H1 (cell line): ENCODE measurements at regions not wholly inside any gene's neighbourhood (a gene's known extent, or its start where the extent isn't known, plus 50 kb on each side); places are given as distances from the start of the nearest gene placed in this dataset.
"Not testable (repeated sequence)": the region's sequence is repeated elsewhere in the genome, so short reads cannot be mapped to it uniquely, and the experiment has no call there.

Experiments
- CTCF ChIA-PET: fragments of 300-600 bp; sonication (Branson Sonifier 250); formaldehyde crosslinking; loops from one replicate; lab custom pipeline; 2021; ENCODE audit not compliant: partially characterized antibody; lab: Charles Lee
- POLR2A ChIA-PET: fragments of 300-600 bp; sonication (Branson Sonifier 250); formaldehyde crosslinking; loops from one replicate; lab custom pipeline; 2021; ENCODE audit warnings: inconsistent platforms; ENCODE audit not compliant: partially characterized antibody; lab: Charles Lee
- DNase-seq, 2 experiments: peaks; one replicate each; pipeline versions ENCODE4 v3.0.0 to v3.0.0-alpha.2; 2010 to 2022; ENCODE audit warnings: low spot score in 2 of 2, low read depth in 1 of 2, mixed read lengths in 1 of 2
- FAIRE-seq: peaks from 2 replicates; lab custom pipeline; 2011; peaks lifted over from hg19 to GRCh38; lab: Jason Lieb, UNC
- H2AFZ ChIP-seq: 2 replicates; pipeline ENCODE4 v1.8.1; 2012; ENCODE audit warnings: low read length, inconsistent platforms
- H2AK5ac ChIP-seq: 2 replicates; pipeline ENCODE4 v1.6.1; 2013; ENCODE audit warnings: low read depth, low read length
- H2BK120ac ChIP-seq: replicated peaks from 2 replicates; pipeline ENCODE3; 2013; ENCODE audit warnings: low read depth, low read length, inconsistent platforms
- H2BK12ac ChIP-seq: 2 replicates; pipeline ENCODE4 v1.6.1; 2013; ENCODE audit warnings: low read depth, low read length
- H2BK15ac ChIP-seq: 2 replicates; pipeline ENCODE4 v1.6.1; 2013; ENCODE audit warnings: low read length
- H2BK20ac ChIP-seq: 2 replicates; pipeline ENCODE4 v1.6.1; 2013; ENCODE audit warnings: low read length
- H2BK5ac ChIP-seq: 2 replicates; pipeline ENCODE4 v1.6.1; 2013; ENCODE audit warnings: low read depth, low read length
- H3K14ac ChIP-seq: 2 replicates; pipeline ENCODE4 v1.6.1; 2013; ENCODE audit warnings: inconsistent platforms; ENCODE audit not compliant: insufficient read length
- H3K18ac ChIP-seq: 2 replicates; pipeline ENCODE4 v1.6.1; 2013; ENCODE audit warnings: low read length; ENCODE audit errors: extremely low read depth
- H3K23ac ChIP-seq: 2 replicates; pipeline ENCODE4 v1.6.1; 2013; ENCODE audit warnings: inconsistent platforms; ENCODE audit not compliant: insufficient read length
- H3K23me2 ChIP-seq: 2 replicates; pipeline ENCODE4 v1.6.1; 2013; ENCODE audit warnings: low read depth, low read length
- H3K27ac ChIP-seq: 2 replicates; pipeline ENCODE4 v1.6.1; 2011; ENCODE audit warnings: low read depth, low read length, inconsistent platforms
- H3K27me3 ChIP-seq, 4 experiments: replicated peaks in 1 of 4; 1 replicate in 1 of 4; 2 replicates in 3 of 4; pipeline versions ENCODE4 v1.6.1 to v1.8.1; 2011 to 2013; ENCODE audit warnings: low read length in 3 of 4, mild to moderate bottlenecking in 3 of 4, inconsistent platforms in 2 of 4, mixed read lengths in 2 of 4, moderate library complexity in 1 of 4; ENCODE audit not compliant: control insufficient read depth in 3 of 4, insufficient read depth in 3 of 4; ENCODE audit errors: extremely low read depth in 1 of 4
- H3K36me3 ChIP-seq, 4 experiments: 2 replicates each; pipeline versions ENCODE4 v1.6.1 to v1.8.1; 2011 to 2013; ENCODE audit warnings: mild to moderate bottlenecking in 4 of 4, low read length in 3 of 4, moderate library complexity in 2 of 4, control low read depth in 1 of 4, inconsistent platforms in 1 of 4; ENCODE audit not compliant: insufficient read depth in 4 of 4, control insufficient read depth in 2 of 4
- H3K4ac ChIP-seq: replicated peaks from 2 replicates; pipeline ENCODE3; 2013; ENCODE audit warnings: low read length, low read depth, mixed read lengths, inconsistent platforms; ENCODE audit not compliant: insufficient read length
- H3K4me1 ChIP-seq, 4 experiments: replicated peaks in 1 of 4; 1 replicate in 1 of 4; 2 replicates in 3 of 4; pipeline versions ENCODE4 v1.6.1 to v1.8.1; 2011 to 2013; ENCODE audit warnings: low read length in 3 of 4, inconsistent platforms in 2 of 4, mixed read lengths in 1 of 4; ENCODE audit not compliant: insufficient read depth in 4 of 4, control insufficient read depth in 3 of 4
- H3K4me2 ChIP-seq, 2 experiments: 2 replicates each; pipeline versions ENCODE4 v1.6.1 to v1.8.1; 2011 to 2013; ENCODE audit warnings: low read depth in 2 of 2, low read length in 2 of 2, control low read depth in 1 of 2, inconsistent platforms in 1 of 2, mild to moderate bottlenecking in 1 of 2; ENCODE audit not compliant: insufficient read depth in 1 of 2
- H3K4me3 ChIP-seq, 4 experiments: fragments of 200-600, 300-600 bp in 1 of 4; sonication (generic), shearing (Covaris generic), sonication (Bioruptor Twin) in 1 of 4; 2 replicates each; pipeline versions ENCODE4 v1.5.1 to v1.8.1; 2011 to 2016; ENCODE audit warnings: low read length in 4 of 4, low read depth in 3 of 4, control low read depth in 2 of 4, inconsistent platforms in 2 of 4, mild to moderate bottlenecking in 2 of 4, mixed read lengths in 1 of 4, moderate library complexity in 1 of 4; ENCODE audit not compliant: insufficient read depth in 2 of 4; ENCODE audit errors: extremely low read depth in 1 of 4
- H3K56ac ChIP-seq: replicated peaks from 2 replicates; pipeline ENCODE3; 2013; ENCODE audit warnings: low read depth, mild to moderate bottlenecking, mixed read lengths, low read length, inconsistent platforms; ENCODE audit not compliant: insufficient read length
- H3K79me1 ChIP-seq: 2 replicates; pipeline ENCODE4 v1.6.1; 2013; ENCODE audit warnings: low read depth, low read length, control low read depth
- H3K79me2 ChIP-seq, 2 experiments: 2 replicates each; pipeline versions ENCODE4 v1.6.1 to v1.8.1; 2012 to 2013; ENCODE audit warnings: low read length in 2 of 2, mild to moderate bottlenecking in 2 of 2, inconsistent platforms in 1 of 2; ENCODE audit not compliant: insufficient read depth in 2 of 2, control insufficient read depth in 1 of 2
- H3K9ac ChIP-seq, 4 experiments: replicated peaks in 1 of 4; 1 replicate in 1 of 4; 2 replicates in 3 of 4; pipeline versions ENCODE4 v1.6.1 to v1.8.1; 2011 to 2013; ENCODE audit warnings: low read depth in 3 of 4, low read length in 3 of 4, control low read depth in 2 of 4, mild to moderate bottlenecking in 2 of 4, moderate library complexity in 2 of 4, inconsistent platforms in 1 of 4; ENCODE audit errors: extremely low read depth in 1 of 4
- H3K9me3 ChIP-seq, 2 experiments: 2 replicates each; pipeline versions ENCODE4 v1.6.1 to v1.8.1; 2012 to 2013; ENCODE audit warnings: mild to moderate bottlenecking in 2 of 2, moderate library complexity in 2 of 2, control low read depth in 1 of 2, inconsistent platforms in 1 of 2, low read depth in 1 of 2, low read length in 1 of 2, mixed read lengths in 1 of 2; ENCODE audit not compliant: insufficient read depth in 2 of 2
- H4K20me1 ChIP-seq, 2 experiments: replicated peaks in 1 of 2; 2 replicates each; pipeline versions ENCODE3 to v1.8.1; 2011 to 2013; ENCODE audit warnings: inconsistent platforms in 2 of 2, low read length in 2 of 2, mild to moderate bottlenecking in 1 of 2; ENCODE audit not compliant: insufficient read depth in 2 of 2, control insufficient read depth in 1 of 2
- H4K5ac ChIP-seq: 2 replicates; pipeline ENCODE4 v1.6.1; 2013; ENCODE audit warnings: low read length, low read depth, mixed read lengths, inconsistent platforms; ENCODE audit not compliant: insufficient read length
- H4K8ac ChIP-seq: 2 replicates; pipeline ENCODE4 v1.8.0; 2013; ENCODE audit warnings: mild to moderate bottlenecking, moderate library complexity, low read length, inconsistent platforms; ENCODE audit not compliant: insufficient read depth; ENCODE audit errors: extremely low read depth
- H4K91ac ChIP-seq: replicated peaks from 2 replicates; pipeline ENCODE3; 2013; ENCODE audit warnings: low read length, mixed read lengths, inconsistent platforms; ENCODE audit not compliant: insufficient read length
- EP300 ChIP-seq, 2 experiments: IDR thresholded peaks; 1 replicate in 1 of 2; 2 replicates in 1 of 2; pipeline ENCODE4 v1.6.1; 2011 to 2012; ENCODE audit warnings: low read depth in 2 of 2, low read length in 2 of 2, mild to moderate bottlenecking in 2 of 2, borderline replicate concordance in 1 of 2, inconsistent platforms in 1 of 2, moderate library complexity in 1 of 2
- WGBS, 2 experiments: shearing (Covaris generic) in 1 of 2; methylation state at CpG; one replicate each; pipeline versions ENCODE4 v1.1.6 to v1.1.7; 2013 to 2015; ENCODE audit warnings: low lambda C conversion rate in 2 of 2, mixed read lengths in 2 of 2, inconsistent platforms in 1 of 2, low coverage in 1 of 2, missing lambda C conversion rate in 1 of 2; ENCODE audit not compliant: insufficient replicate concordance in 2 of 2, insufficient coverage in 1 of 2, insufficient read length in 1 of 2; ENCODE audit errors: extremely low coverage in 1 of 2, missing lambda C conversion rate in 1 of 2; 5-methylcytosine and 5-hydroxymethylcytosine counted together

DNA sequence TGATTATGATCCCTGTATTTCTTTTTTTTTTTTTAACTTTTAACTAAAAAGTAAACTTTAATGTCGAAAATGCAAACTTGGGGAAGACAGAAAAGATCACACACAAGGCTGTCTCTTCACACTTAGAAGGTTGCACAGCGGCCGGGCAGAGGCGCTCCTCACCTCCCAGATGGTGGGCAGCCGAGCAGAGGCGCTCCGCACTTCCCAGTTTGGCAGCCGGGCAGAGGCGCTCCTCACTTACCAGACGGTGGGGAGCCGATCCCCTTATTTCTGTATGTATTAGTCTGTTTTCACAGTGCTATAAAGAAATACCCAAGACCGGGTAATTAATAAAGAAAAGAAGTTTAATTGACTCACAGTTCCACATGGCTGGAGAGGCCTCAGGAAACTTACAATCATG, 805.6 kb upstream of the SPRY2 start:
- H3K14ac ChIP-seq, CTCF ChIA-PET: not testable (repeated sequence)

More for the DNA sequence above, 805.6 kb upstream of the SPRY2 start:
- H4K91ac ChIP-seq, H3K56ac ChIP-seq, H3K36me3 ChIP-seq, H3K4me1 ChIP-seq, H2AFZ ChIP-seq, H4K8ac ChIP-seq, H4K5ac ChIP-seq, H3K4me2 ChIP-seq, H3K9ac ChIP-seq, H3K23ac ChIP-seq, H3K4ac ChIP-seq, H2BK15ac ChIP-seq, H2BK120ac ChIP-seq, H2BK5ac ChIP-seq, H3K27me3 ChIP-seq, H3K9me3 ChIP-seq, H2AK5ac ChIP-seq, POLR2A ChIA-PET, H3K79me2 ChIP-seq, H4K20me1 ChIP-seq, H3K4me3 ChIP-seq, H2BK12ac ChIP-seq, H3K27ac ChIP-seq, H3K23me2 ChIP-seq, H2BK20ac ChIP-seq, DNase-seq, FAIRE-seq, H3K18ac ChIP-seq, H3K79me1 ChIP-seq: not testable (repeated sequence)
- WGBS, 2 experiments: 94% methylated on average over 11 of the region's 12 CpGs; no CpG with 5 or more reads in 1 of the 2 experiments
- TF ChIP-seq EP300 (IDR thresholded peaks at IDR 0.05; ENCODE audit: borderline replicate concordance in 1 of 2, low read depth in 2 of 2, low read length in 2 of 2): peak in 1 of 2 experiments; percentile 63; a peak in 1 of 3 replicates
